SK-N-MC (cell line): ENCODE measurements at regions not wholly inside any gene's neighbourhood (a gene's known extent, or its start where the extent isn't known, plus 50 kb on each side); places are given as distances from the start of the nearest gene placed in this dataset.

Experiments
- EZH2 ChIP-seq: fragments of 200-600 bp; sonication (generic); IDR thresholded peaks from one replicate; pipeline ENCODE4 v1.6.1; 2017; ENCODE audit warnings: antibody characterized with exemption
- FOXP2 ChIP-seq: optimal IDR thresholded peaks from 2 replicates; pipeline ENCODE3; 2011; ENCODE audit warnings: mild to moderate bottlenecking, moderate library complexity; ENCODE audit not compliant: insufficient read depth; ENCODE audit errors: extremely low read length, control extremely low read depth
- POLR2AphosphoS5 ChIP-seq: IDR thresholded peaks from 2 replicates; pipeline ENCODE4 v1.6.1; 2012; ENCODE audit warnings: mild to moderate bottlenecking, low read depth, low read length, borderline replicate concordance

- TF ChIP-seq EZH2, result no peak
- no peak for TF ChIP-seq POLR2AphosphoS5
- TF ChIP-seq FOXP2, result no peak
Observed at GRCh38 chr15:25133804-25134203, 179.0 kb downstream of the SNRPN start.
